Left ventricle myocardium inferior (tissue), 1 donor: ENCODE measurements at regions not wholly inside any gene's neighbourhood (a gene's known extent, or its start where the extent isn't known, plus 50 kb on each side); places are given as distances from the start of the nearest gene placed in this dataset.

Source experiments
- DNase-seq: peaks from one replicate; pipeline ENCODE4 v3.0.0-alpha.2; 2020
- H3K27ac ChIP-seq: fragments of 200-600 bp; replicated peaks from 2 replicates; pipeline ENCODE4 v1.8.0; 2021
- H3K27me3 ChIP-seq: fragments of 200-600 bp; 2 replicates; pipeline ENCODE4 v1.8.0; 2021; ENCODE audit warnings: low read depth
- H3K36me3 ChIP-seq: fragments of 200-600 bp; 2 replicates; pipeline ENCODE4 v1.8.0; 2021
- H3K4me1 ChIP-seq: fragments of 200-600 bp; 2 replicates; pipeline ENCODE4 v1.8.0; 2021
- H3K4me3 ChIP-seq: fragments of 200-600 bp; 2 replicates; pipeline ENCODE4 v1.8.0; 2021; ENCODE audit warnings: mild to moderate bottlenecking, moderate library complexity
- H3K9me3 ChIP-seq: fragments of 200-600 bp; replicated peaks from 2 replicates; pipeline ENCODE4 v1.8.0; 2021
- intact Hi-C: fragments of 100-400 bp; cut with micrococcal nuclease; formaldehyde crosslinking; loops from one replicate; pipeline ENCODE4 v1.11.0; 2022
- TF ChIP-seq, protein P1 (sequence below): fragments of 200-600 bp; IDR thresholded peaks from 2 replicates; pipeline ENCODE4 v1.8.0; 2021; ENCODE audit warnings: antibody characterized with exemption, mild to moderate bottlenecking, borderline replicate concordance
- donor health status: DM: no; HTN: yes; CAD: no; lungs with severe emphysema.

DNA sequence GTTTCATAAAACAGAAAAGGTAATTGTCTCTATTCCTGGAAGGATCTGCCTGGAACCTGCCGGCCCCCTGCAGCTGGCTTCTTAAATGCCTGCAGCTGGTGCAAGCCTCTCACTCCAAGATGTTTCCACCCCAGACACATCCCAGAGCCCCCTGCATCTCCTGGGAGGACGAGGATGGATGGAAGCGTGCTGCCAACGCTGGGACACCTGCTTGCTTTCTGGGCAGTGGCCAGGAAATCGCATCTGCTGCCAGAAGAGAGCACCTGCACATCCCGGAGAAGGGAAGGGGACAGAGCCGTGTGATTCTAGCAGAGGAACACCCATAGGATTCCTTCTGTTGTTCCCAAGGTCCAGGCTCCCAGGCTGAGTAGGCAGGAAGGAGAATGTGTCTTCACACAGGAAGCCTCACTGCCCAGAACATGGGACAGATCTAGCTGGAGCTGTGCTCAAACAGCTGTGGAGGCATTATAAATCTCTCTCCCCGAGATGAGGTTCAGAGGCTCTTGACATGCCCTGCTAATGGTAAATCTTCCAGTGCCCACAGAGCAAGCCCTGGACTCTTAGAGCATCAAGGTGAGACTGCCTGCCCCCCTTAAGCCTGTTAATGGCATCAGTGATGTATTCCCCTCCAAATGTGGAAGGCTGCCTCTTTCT is 138.8 kb upstream of the MAP1LC3B2 start:
- H3K27ac ChIP-seq: no peak overlapping the region
- TF ChIP-seq, protein P1, sequence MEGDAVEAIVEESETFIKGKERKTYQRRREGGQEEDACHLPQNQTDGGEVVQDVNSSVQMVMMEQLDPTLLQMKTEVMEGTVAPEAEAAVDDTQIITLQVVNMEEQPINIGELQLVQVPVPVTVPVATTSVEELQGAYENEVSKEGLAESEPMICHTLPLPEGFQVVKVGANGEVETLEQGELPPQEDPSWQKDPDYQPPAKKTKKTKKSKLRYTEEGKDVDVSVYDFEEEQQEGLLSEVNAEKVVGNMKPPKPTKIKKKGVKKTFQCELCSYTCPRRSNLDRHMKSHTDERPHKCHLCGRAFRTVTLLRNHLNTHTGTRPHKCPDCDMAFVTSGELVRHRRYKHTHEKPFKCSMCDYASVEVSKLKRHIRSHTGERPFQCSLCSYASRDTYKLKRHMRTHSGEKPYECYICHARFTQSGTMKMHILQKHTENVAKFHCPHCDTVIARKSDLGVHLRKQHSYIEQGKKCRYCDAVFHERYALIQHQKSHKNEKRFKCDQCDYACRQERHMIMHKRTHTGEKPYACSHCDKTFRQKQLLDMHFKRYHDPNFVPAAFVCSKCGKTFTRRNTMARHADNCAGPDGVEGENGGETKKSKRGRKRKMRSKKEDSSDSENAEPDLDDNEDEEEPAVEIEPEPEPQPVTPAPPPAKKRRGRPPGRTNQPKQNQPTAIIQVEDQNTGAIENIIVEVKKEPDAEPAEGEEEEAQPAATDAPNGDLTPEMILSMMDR: no peak
- H3K4me3 ChIP-seq: no peak overlapping the region
- intact Hi-C loops: no loop called here
- DNase-seq: no peak
- peaks cover 15% of the 10 kb centered on the region for H3K27me3 ChIP-seq
- no peaks in the 10 kb centered on the region for H3K36me3 ChIP-seq
- peaks cover 9% of the 10 kb centered on the region for H3K9me3 ChIP-seq
- no peaks in the 10 kb centered on the region for H3K4me1 ChIP-seq

DNA sequence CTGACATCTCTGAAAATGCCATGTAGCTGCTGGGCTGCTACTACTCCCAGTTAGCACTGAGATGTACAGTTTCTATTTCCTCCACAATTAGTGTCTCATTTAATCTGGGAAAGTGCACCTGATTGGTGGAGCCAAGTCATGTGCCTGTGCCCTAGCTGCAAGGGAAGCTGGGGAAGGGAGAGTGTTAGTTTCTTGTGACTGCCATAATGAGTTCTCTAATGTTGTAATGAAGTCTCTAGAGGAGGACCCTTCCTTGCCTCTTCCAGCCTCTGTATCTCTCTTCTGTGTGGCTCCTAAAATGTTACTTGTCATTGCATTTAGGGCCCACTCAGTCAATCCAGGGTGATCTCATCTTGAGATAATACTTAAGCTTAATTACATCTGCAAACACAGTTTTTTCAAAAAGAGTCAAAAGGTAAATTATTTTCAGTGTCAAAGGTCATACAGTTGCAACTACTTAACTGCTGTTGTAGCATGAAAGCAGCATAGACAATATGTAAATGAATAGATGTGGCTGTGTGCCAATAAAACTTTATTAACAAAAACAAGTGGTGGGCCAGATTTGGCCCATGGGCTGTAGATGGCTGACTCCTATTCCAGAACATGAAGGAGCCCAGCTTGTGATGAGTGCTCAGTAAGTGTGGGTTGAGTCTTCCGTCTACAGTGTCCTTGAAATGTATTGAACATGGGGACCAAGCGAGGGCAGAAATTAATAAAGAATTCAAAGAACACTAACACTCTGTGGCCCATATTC is 137.2 kb upstream of the MAP1LC3B2 start:
- intact Hi-C loops: no loop called here
- Histone ChIP-seq H3K36me3 (no peaks in the 10 kb centered on the region), H3K4me3 (no peak overlapping the region), H3K27me3 (peaks cover 19% of the 10 kb centered on the region), H3K4me1 (peaks cover 6% of the 10 kb centered on the region), H3K27ac (no peak overlapping the region), H3K9me3 (peaks cover 9% of the 10 kb centered on the region)
- DNase-seq: no peak
- TF ChIP-seq, protein P1: no peak

DNA sequence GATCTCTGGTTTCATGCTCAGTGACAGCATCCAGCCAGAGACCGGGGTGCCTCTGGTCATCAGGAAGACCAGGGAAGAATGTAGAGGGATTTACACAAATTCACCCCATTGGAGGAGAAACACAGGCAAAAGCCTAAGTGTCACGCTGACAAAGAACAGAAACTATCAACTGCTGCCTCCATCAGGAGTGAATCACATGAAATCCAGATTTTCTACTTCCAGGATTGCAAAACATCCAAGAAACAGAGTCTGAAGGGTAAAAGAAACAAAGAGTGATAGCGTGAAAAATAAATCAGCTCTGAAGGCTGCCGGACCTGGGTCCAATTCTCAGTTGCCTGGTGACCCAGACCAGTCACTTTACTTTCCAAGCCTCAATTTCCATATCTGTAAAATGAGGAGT is 136.1 kb upstream of the MAP1LC3B2 start:
- H3K36me3 ChIP-seq: no peaks in the 10 kb centered on the region
- no peak for DNase-seq
- peaks cover 12% of the 10 kb centered on the region for H3K4me1 ChIP-seq
- peaks cover 9% of the 10 kb centered on the region for H3K9me3 ChIP-seq
- H3K27ac ChIP-seq: no peak overlapping the region
- intact Hi-C loops: no loop called here
- H3K4me3 ChIP-seq: no peak overlapping the region
- peaks cover 29% of the 10 kb centered on the region for H3K27me3 ChIP-seq
- TF ChIP-seq, protein P1: no peak

DNA sequence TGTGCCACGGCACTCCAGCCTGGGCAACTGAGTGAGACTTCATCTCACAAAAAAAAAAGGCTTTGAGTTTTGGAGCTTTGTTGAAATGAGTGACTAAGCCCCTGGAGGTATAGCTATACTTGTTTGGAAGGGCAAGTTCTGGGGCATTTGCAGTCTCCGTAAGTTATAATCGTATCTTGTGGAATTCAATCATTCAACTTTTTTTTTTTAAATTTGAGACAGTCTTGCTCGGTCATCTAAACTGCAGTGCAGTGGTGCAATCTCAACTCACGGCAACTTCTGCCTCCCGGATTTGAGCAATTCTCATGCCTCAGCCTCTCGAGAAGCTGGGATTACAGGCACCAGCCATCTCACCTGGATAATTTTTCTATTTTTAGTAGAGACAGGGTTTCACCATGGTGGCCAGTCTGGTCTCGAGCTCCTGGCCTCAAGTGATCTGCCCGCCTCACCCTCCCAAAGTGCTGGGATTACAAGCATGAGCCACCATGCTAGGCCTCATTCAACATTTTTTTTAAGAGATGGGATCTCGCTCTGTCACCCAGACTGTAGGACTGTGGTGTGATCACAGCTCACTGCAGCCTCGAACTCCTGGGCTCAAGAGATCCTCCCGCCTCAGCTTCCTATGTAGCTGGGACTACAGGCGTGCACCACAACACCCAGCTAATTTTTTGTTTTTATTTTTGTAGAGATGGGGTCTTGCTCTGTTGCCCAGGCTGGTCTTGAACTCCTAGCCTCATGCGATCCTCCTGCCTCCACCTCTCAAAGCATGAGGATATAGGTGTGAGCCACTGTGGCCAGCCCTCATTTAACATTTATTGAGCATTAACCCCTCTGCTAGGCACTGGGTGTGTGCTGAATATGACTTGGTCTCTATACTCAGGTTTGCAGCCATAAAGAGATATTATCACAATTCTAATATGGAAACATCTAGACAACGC is 133.7 kb upstream of the MAP1LC3B2 start:
- TF ChIP-seq, protein P1: no peak
- peaks cover 25% of the 10 kb centered on the region for H3K27me3 ChIP-seq
- no peaks in the 10 kb centered on the region for H3K36me3 ChIP-seq
- intact Hi-C loops: no loop called here
- peaks cover 9% of the 10 kb centered on the region for H3K9me3 ChIP-seq
- H3K4me1 ChIP-seq: peaks cover 12% of the 10 kb centered on the region
- H3K27ac ChIP-seq: no peak overlapping the region
- no peak for DNase-seq
- H3K4me3 ChIP-seq: no peak overlapping the region

DNA sequence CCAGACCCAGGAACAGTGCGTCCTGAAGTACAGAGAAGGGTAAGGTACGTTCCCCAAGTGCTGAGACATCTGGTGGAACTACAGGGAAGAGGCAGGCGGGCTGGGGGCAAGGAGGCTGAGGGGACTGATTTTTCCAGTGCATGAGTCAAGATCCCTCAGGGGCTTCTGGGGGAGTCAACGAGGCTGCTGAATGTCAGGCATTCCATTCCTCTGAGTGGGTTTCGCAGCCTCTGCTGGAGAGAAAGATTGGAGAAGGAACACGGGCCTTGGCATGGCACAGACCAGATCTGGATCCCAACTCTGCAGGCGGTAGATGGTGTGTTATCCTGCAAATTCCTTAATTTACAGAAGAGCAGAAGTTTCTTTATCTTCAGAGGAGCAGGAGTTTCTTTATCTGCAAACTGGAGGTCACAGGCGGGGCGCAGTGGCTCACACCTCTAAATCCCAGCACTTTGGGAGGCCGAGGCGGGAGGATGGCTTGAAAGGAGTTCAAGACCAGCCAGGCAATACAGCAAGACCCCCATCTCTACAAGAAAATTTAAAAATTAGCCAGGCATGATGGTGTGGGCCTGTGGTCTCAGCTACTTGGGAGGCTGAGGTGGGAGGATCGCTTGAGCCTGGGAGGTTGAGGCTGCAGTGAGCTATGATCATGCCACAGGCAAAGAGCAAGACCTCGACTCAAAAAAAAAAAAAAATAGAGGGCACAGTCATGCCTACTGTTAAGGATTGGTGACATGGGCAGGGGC is 132.6 kb upstream of the MAP1LC3B2 start:
- peak; percentile 35 for DNase-seq
- H3K4me1 ChIP-seq: peaks cover 12% of the 10 kb centered on the region
- H3K4me3 ChIP-seq: no peak overlapping the region
- intact Hi-C loops: no loop called here
- peaks cover 25% of the 10 kb centered on the region for H3K27me3 ChIP-seq
- H3K36me3 ChIP-seq: no peaks in the 10 kb centered on the region
- peaks cover 7% of the 10 kb centered on the region for H3K9me3 ChIP-seq
- no peak overlapping the region for H3K27ac ChIP-seq
- TF ChIP-seq, protein P1: peak; percentile 31
